T-helper 1 cell treated with Interleukin-12 subunit alpha and Interleukin-12 subunit beta and Interleukin-4 antibody, amounts not matched to agents 30 μg/mL and 1 μg/mL, for 36 hours (primary cell): ENCODE measurements at regions not wholly inside any gene's neighbourhood (a gene's known extent, or its start where the extent isn't known, plus 50 kb on each side); places are given as distances from the start of the nearest gene placed in this dataset.

Experiments used
- H3K27ac Mint-ChIP-seq: one replicate; pipeline ENCODE4 v1.8.0; 2021; ENCODE audit warnings: mild to moderate bottlenecking, mixed read lengths
- H3K27me3 Mint-ChIP-seq: one replicate; pipeline ENCODE4 v1.8.0; 2021; ENCODE audit warnings: low read depth, mixed read lengths
- H3K36me3 Mint-ChIP-seq: one replicate; pipeline ENCODE4 v1.8.0; 2021; ENCODE audit warnings: low read depth, mixed read lengths
- H3K4me1 Mint-ChIP-seq: one replicate; pipeline ENCODE4 v1.8.0; 2021; ENCODE audit warnings: low read depth, mixed read lengths
- H3K4me3 Mint-ChIP-seq: one replicate; pipeline ENCODE4 v1.8.0; 2021; ENCODE audit warnings: mild to moderate bottlenecking, moderate library complexity, mixed read lengths
- H3K9me3 Mint-ChIP-seq: one replicate; pipeline ENCODE4 v1.8.0; 2021; ENCODE audit warnings: mixed read lengths

DNA sequence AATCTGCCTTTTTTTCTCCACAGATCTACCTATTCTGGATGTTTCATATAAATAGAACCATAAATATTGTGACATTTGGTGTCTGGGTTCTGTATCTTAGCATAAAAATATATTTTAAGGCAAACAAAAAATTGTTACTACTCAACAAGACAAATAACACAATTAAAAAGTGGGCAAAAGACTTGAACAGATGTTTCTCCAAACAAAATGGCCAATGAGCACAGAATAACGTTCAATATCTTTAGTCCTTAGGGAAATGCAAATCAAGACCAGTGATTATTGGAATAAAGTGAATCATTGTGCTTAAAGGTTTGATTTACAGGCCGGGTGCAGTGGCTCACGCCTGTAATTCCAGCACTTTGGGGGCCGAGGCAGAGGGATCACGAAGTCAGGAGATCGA lies 1331.3 kb downstream of the AACS start:
- H3K27me3 Mint-ChIP-seq: no peaks in the 10 kb centered on the region
- H3K4me1 Mint-ChIP-seq: no peaks in the 10 kb centered on the region
- H3K27ac Mint-ChIP-seq: no peak overlapping the region

DNA sequence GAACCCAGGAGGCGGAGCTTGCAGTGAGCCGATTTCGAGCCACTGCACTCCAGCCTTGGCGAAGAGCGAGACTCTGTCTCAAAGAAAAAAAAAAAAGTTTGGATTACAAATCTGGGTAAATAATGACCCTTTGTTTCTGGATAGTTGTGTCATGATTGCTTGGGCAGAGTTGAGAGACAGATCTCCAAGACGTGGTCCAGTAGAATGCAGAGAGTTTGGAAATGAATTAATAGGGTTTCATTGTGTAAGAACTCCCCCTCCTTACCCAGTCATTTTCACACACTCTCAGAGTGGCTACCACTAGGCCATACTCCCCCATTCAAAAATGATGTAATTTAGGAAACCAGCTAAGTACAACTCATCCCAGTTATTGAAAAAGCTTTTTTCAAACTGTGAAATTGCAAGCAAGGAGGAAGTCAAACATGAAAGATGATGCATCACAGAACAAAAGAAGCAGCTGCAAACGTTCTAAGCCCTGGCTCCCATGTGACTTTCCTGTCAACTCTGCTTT lies 1331.9 kb downstream of the AACS start:
- Mint-ChIP-seq H3K9me3 (peaks cover 3% of the 10 kb centered on the region), H3K4me1 (no peaks in the 10 kb centered on the region)

More for the DNA sequence above, 1331.3 kb downstream of the AACS start:
- Mint-ChIP-seq H3K9me3 (peaks cover 3% of the 10 kb centered on the region), H3K36me3 (no peaks in the 10 kb centered on the region), H3K4me3 (no peak overlapping the region)

DNA sequence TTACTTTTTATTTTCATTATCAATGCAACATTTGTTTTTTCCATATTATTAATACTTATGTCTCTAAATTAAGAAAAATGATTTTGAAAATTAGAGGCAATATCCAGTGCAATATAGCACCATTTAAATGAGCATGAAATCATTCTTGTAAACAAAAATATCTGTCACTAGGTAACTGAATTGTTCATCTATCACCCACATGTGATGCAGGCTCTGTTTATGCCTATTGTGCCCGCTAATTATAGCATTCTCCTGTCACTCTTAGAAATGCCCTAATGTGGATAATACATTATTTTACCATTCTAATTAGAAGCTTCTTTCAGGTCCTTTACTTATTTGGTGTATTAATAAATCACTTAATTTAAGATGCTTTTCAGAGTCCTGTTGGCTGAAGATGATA lies 1332.4 kb downstream of the AACS start:
- no peaks in the 10 kb centered on the region for H3K36me3 Mint-ChIP-seq
- peaks cover 3% of the 10 kb centered on the region for H3K9me3 Mint-ChIP-seq
- H3K27me3 Mint-ChIP-seq: no peaks in the 10 kb centered on the region
- H3K4me3 Mint-ChIP-seq: no peak overlapping the region
- H3K27ac Mint-ChIP-seq: no peak overlapping the region
- no peaks in the 10 kb centered on the region for H3K4me1 Mint-ChIP-seq

More for the DNA sequence above, 1331.9 kb downstream of the AACS start:
- Mint-ChIP-seq H3K27me3 (no peaks in the 10 kb centered on the region), H3K27ac (no peak overlapping the region), H3K4me3 (no peak overlapping the region), H3K36me3 (no peaks in the 10 kb centered on the region)

DNA sequence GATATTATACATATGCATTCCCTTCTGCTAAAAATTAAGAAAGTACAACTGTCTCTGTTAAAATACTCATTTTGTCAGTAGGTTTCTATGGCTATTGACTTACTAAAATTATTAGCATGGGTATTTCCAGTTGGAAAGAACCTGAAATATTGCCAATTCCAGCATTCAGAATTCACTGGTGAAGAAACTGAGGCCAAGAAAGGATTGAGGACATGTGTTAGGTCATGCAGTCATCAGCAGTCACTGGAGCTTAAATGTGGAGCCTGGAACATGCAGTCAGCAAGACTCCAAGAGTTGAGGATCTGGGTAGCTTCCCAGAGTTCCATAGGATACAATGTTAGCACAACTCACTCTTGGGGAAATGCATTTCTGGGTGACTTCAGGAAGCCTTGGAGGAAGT lies 1335.6 kb downstream of the AACS start:
- no peaks in the 10 kb centered on the region for H3K4me1 Mint-ChIP-seq
- no peaks in the 10 kb centered on the region for H3K36me3 Mint-ChIP-seq
- H3K27me3 Mint-ChIP-seq: no peaks in the 10 kb centered on the region
- H3K27ac Mint-ChIP-seq: no peak overlapping the region
- H3K4me3 Mint-ChIP-seq: no peak overlapping the region
- peaks cover 3% of the 10 kb centered on the region for H3K9me3 Mint-ChIP-seq

DNA sequence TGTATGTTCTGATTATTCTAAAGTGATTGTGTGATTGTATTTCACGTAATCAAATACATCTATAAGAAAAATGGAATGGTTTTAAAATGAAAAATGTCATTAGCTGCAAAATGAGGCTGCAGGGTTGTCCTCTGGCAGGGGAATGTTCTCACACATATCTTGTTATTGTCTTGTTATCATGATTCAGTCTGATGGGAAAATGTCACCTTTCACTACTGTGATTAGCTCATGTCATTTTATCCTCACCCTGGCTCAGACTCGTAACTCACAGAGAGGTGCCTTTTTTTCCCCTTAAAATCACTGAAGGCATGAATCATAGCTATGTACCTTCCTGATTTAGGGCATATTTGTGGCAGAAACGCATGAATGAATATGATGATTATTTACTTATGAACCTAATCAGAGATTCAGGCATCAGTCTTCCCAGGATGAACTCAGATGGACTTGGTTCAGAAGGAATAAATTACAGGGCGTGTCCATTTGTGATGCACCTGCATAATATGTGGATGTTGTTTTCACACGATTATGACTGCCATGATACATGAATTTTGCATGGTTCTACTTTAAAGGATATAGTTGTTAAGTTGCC lies 1339.2 kb downstream of the AACS start:
- Mint-ChIP-seq H3K36me3 (no peaks in the 10 kb centered on the region), H3K4me1 (no peaks in the 10 kb centered on the region), H3K27ac (no peak overlapping the region), H3K9me3 (peaks cover 3% of the 10 kb centered on the region), H3K4me3 (no peak overlapping the region), H3K27me3 (no peaks in the 10 kb centered on the region)

DNA sequence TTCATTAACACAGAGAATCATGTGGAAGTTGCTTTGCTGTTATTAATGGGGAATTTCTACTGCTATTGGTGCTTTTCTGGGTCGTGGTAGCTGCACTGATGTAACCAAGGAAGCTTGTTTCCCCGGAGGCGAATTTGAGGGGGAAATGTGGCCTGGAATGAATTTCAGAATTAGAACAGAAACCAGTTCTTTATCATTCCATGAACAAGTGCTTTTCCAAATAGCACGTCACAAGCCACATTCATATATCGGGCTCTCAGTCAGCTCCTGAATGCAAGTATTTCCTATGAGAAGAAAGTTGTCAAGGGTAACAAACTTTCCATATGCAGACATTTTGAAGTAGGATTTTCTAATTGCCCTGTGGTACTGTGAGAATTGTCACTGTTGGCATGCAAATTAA lies 1353.2 kb downstream of the AACS start:
- peaks cover 11% of the 10 kb centered on the region for H3K9me3 Mint-ChIP-seq
- H3K4me1 Mint-ChIP-seq: no peaks in the 10 kb centered on the region
- no peaks in the 10 kb centered on the region for H3K36me3 Mint-ChIP-seq
- H3K4me3 Mint-ChIP-seq: no peak overlapping the region
- H3K27ac Mint-ChIP-seq: no peak overlapping the region
- H3K27me3 Mint-ChIP-seq: no peaks in the 10 kb centered on the region

DNA sequence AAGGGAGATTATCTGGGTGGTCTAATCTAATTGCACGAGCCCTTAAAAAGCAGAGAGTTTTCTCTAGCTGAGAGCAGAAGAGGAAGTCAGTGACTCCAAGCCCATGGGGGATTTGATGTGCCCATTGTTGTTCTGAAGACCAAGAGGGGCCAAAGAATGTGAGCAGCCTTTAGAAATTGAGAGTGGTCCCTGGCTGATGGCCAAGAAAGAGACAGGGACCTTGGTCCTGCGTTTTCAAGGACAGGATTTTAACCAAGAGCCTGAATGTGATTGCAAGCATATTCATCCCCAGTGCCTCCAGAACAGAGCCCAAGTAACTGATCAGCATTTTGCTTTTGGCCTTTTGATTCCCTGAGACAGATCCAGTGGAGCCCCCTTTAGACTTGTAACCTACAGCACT lies 1353.9 kb downstream of the AACS start:
- Mint-ChIP-seq H3K27me3 (no peaks in the 10 kb centered on the region), H3K36me3 (no peaks in the 10 kb centered on the region), H3K4me1 (no peaks in the 10 kb centered on the region), H3K9me3 (peaks cover 11% of the 10 kb centered on the region), H3K27ac (no peak overlapping the region), H3K4me3 (no peak overlapping the region)

DNA sequence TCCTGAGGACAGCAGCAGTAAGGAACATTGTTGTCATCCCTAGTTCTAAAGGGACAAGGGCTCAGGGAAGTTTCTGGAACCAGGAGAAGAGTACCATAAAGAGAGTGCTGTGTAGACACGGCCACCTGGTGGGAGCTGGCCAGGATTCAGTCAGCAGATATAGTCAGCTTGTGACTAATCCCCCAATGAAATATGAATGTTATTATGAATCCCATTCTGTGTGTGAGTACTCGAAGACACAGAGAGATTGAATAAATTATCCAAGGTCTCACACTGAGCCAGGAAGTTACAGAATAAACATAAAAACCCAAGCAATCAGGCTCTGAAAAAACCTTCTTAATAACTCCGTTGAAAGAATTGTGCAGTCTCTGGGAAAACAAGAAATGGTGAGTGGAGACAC lies 1359.5 kb downstream of the AACS start:
- Mint-ChIP-seq H3K36me3 (no peaks in the 10 kb centered on the region), H3K4me3 (no peak overlapping the region), H3K27ac (no peak overlapping the region), H3K9me3 (peaks cover 1% of the 10 kb centered on the region), H3K27me3 (no peaks in the 10 kb centered on the region), H3K4me1 (no peaks in the 10 kb centered on the region)

DNA sequence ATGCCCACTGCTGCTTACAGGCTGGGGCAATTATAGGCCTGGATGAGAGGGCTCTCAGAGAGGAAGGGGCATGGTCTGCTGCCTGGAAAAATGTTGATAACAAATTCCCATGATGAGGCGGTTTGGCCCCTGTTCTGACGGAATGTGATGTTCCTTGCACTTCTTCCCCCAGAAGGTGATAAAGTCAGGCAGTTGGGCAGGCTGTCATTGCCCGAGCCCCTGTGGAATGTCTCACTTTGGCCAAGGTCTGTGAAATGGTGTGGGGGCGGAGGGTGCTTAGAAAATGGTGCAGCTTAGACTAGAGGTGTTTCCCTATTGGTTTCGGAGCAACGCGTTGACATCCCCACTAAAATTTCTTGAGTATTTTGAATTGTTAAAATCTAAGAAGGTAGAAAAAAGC lies 1360.0 kb downstream of the AACS start:
- Mint-ChIP-seq H3K4me1 (no peaks in the 10 kb centered on the region), H3K4me3 (no peak overlapping the region), H3K27ac (no peak overlapping the region), H3K27me3 (no peaks in the 10 kb centered on the region), H3K36me3 (no peaks in the 10 kb centered on the region), H3K9me3 (no peaks in the 10 kb centered on the region)

DNA sequence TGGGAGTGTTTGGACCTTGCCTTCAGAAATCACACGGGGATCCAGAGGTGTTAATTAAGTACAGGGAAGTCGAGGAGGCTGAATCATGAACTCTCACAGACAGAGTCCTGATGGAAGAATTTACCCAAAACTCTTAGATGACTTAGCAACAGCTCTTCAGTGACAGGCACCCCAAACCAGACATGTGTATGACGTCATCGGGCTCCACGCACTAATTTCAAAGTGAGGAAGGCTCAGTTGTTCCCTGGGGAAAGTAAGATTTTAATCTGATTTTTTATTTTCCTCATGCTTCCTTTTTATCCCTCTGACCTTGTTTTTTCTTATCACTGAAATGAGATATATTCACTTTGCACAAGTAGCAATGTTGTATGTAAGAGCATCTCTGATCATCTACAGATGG lies 1363.5 kb downstream of the AACS start:
- H3K27me3 Mint-ChIP-seq: no peaks in the 10 kb centered on the region
- no peak overlapping the region for H3K27ac Mint-ChIP-seq
- no peaks in the 10 kb centered on the region for H3K36me3 Mint-ChIP-seq
- peaks cover 3% of the 10 kb centered on the region for H3K9me3 Mint-ChIP-seq
- H3K4me3 Mint-ChIP-seq: no peak overlapping the region
- no peaks in the 10 kb centered on the region for H3K4me1 Mint-ChIP-seq

DNA sequence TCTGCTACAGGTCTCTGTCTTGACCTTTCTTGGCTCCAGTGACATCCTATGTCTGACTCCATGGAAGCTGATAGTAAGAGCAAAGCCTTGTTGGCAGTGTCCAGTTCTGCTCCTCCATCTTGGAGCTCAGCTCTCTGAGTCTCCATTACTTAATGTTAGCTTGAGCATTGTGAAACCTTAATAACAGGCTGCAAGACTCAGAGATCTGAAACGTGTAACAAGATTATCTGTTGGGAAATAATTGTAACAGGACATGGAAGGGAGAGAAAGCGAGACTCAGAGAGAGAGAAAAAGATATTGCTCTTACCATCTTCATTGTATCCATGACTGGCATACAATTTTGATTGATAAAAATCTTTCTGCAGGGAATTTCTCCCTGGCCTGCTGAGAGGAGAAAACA lies 1365.7 kb downstream of the AACS start:
- H3K9me3 Mint-ChIP-seq: peaks cover 6% of the 10 kb centered on the region
- H3K27me3 Mint-ChIP-seq: no peaks in the 10 kb centered on the region
- no peaks in the 10 kb centered on the region for H3K36me3 Mint-ChIP-seq
- H3K27ac Mint-ChIP-seq: no peak overlapping the region
- H3K4me1 Mint-ChIP-seq: no peaks in the 10 kb centered on the region
- no peak overlapping the region for H3K4me3 Mint-ChIP-seq

DNA sequence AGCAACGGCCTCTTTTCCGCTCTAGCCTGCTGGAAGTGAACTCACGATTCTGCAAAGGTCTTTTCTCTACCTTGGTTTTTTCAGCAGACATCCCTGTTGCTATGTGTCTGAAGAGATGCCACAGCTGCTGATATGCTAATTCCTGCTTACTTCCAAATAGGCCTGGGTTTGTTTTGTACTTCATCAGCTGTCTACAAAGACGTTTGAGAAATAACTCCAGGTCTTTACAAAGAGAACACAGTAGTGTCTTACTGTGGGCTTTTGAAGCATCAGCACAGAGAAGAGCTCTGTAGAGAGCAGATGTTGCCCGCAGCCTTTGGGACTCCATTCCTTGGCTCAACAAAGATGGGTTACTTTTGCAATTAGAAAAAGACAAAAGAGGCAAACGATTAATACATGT lies 1366.5 kb downstream of the AACS start:
- H3K36me3 Mint-ChIP-seq: no peaks in the 10 kb centered on the region
- no peak overlapping the region for H3K27ac Mint-ChIP-seq
- no peaks in the 10 kb centered on the region for H3K4me1 Mint-ChIP-seq
- H3K4me3 Mint-ChIP-seq: no peak overlapping the region
- no peaks in the 10 kb centered on the region for H3K27me3 Mint-ChIP-seq
- H3K9me3 Mint-ChIP-seq: peaks cover 6% of the 10 kb centered on the region

DNA sequence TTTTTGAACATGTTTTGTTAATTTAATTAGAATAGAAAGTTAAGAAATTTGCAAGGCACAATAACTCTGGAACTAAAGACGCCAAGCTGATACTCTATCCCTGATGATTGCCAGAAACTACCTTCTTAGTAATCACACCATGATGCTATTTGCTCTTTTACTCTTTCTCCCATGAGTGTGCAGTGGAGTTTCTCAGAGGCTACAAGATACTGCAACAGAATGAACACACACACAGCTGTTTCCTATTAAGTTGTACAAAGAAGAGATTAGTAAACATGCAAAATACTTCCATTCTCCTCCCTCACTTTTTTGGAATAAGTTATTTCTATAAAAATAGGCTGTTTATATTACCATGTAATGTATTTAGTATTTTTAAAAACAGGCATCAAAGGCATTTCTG lies 1367.5 kb downstream of the AACS start:
- Mint-ChIP-seq H3K9me3 (peaks cover 6% of the 10 kb centered on the region), H3K4me3 (no peak overlapping the region), H3K27me3 (no peaks in the 10 kb centered on the region), H3K4me1 (no peaks in the 10 kb centered on the region), H3K36me3 (no peaks in the 10 kb centered on the region), H3K27ac (no peak overlapping the region)

DNA sequence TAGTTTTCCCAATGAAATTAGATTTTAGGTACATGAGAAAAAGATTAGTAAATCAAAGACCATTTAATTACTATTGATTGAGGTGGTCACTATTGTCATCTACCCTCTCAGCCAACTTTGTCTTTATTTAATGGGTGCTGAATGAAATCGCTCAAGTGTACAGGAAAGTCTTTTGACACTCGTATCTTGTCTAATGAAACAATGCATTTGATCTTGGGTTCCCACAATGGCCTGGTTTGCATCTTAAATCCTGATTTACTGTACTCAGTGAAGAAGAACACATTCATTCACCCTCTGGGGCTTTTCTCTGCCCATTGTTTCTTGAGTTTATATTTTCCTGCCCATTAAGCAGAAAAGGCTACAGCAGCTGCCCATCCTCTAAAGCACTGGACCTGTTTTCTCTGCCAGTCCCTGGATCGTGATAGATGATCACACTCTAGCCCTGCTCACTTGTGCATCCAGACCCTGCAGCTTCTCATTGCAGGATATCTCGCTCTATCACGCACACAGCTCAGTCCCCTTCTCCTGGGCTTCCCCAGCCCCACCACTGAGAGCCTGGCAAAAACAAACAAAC lies 1369.3 kb downstream of the AACS start:
- Mint-ChIP-seq H3K36me3 (no peaks in the 10 kb centered on the region), H3K27me3 (no peaks in the 10 kb centered on the region), H3K4me3 (no peak overlapping the region), H3K27ac (no peak overlapping the region), H3K4me1 (no peaks in the 10 kb centered on the region), H3K9me3 (peaks cover 6% of the 10 kb centered on the region)

DNA sequence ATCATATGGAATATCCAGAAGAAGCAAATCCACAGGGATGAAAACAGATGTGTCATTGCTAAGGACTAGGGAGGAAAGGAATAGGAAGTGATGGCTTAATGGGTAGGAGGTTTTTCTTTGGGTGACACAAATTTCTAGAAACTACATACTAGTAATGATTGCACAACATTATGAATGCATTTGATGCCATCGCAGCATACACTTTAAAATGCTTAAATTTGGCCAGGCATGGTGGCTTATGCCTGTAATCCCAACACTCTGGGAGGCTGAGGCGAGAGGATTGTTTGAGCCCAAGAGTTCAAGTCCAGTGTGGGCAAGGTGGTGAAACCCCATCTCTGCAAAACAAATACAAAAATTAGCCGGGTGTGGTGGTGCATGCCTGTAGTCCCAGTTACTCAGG lies 1370.8 kb downstream of the AACS start:
- no peaks in the 10 kb centered on the region for H3K36me3 Mint-ChIP-seq
- H3K27ac Mint-ChIP-seq: no peak overlapping the region
- no peaks in the 10 kb centered on the region for H3K4me1 Mint-ChIP-seq
- H3K27me3 Mint-ChIP-seq: no peaks in the 10 kb centered on the region
- H3K9me3 Mint-ChIP-seq: peaks cover 3% of the 10 kb centered on the region
- H3K4me3 Mint-ChIP-seq: no peak overlapping the region

DNA sequence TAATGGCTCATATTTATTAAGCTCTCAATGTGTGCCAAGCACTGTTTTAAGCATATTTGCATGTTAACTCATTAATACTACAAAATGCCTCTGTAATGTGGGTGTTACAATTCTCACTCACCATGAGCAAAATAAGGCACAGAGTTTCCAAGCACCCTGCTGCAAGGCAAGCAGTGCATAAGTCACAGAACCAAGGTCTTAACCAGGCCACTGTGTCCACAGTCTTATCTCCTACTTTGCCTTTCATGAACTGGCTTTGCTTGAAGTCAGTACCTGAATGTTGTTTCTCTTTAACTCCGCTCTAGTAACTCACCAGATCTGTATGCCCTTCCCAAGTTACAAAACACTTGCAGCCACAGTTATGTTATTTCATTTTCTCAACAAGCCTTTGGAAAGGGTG lies 1372.7 kb downstream of the AACS start:
- Mint-ChIP-seq H3K4me1 (no peaks in the 10 kb centered on the region), H3K27me3 (no peaks in the 10 kb centered on the region), H3K36me3 (no peaks in the 10 kb centered on the region), H3K4me3 (no peak overlapping the region), H3K9me3 (peaks cover 3% of the 10 kb centered on the region), H3K27ac (no peak overlapping the region)
